ENCODE measurements at regions not wholly inside any gene's neighbourhood (a gene's known extent, or its start where the extent isn't known, plus 50 kb on each side); places are given as distances from the start of the nearest gene placed in this dataset.

GRCh38 chr13:40197936-40198595 is 468.4 kb downstream of the FOXO1 start:
- H3K27ac Mint-ChIP-seq = no peak overlapping the region
- Histone ChIP-seq H3K4me2 (no peak overlapping the region), H3K79me2 (replicated peaks; ENCODE audit: insufficient read depth) (no peaks in the 10 kb centered on the region), H4K20me1 (replicated peaks; ENCODE audit: insufficient read depth) (no peaks in the 10 kb centered on the region), H3K9me2 (ENCODE audit: insufficient read depth) (no peaks in the 10 kb centered on the region), H3K4me3 (no peak overlapping the region), H3K36me3 (ENCODE audit: insufficient read depth) (no peaks in the 10 kb centered on the region), H3F3A (replicated peaks; ENCODE audit: low read depth) (no peaks in the 10 kb centered on the region), H3K27me3 (ENCODE audit: insufficient read depth) (no peaks in the 10 kb centered on the region), H3K27ac (ENCODE audit: low read depth) (no peak overlapping the region), H3K4me1 (ENCODE audit: insufficient read depth) (no peaks in the 10 kb centered on the region; the same call in 1 of the 2 replicates), H2AFZ (no peak overlapping the region)
- DNase-seq (ENCODE audit: low spot score) (no peak), ATAC-seq (no peak)
- peaks cover 3% of the 10 kb centered on the region; the same call in 2 of the 3 replicates for H3K4me1 Mint-ChIP-seq
- no peaks in the 10 kb centered on the region for H3K27me3 Mint-ChIP-seq (ENCODE audit: insufficient read depth, low read depth, poor library complexity)
- H3K9me3 Mint-ChIP-seq = no peaks in the 10 kb centered on the region
- TF ChIP-seq STAT1 (IDR thresholded peaks at IDR 0.05; ENCODE audit: unreplicated experiment) (no peak), CREB1 (CRISPR knock-in tag; IDR thresholded peaks at IDR 0.05; ENCODE audit: low read depth) (no peak), ETS1 (IDR thresholded peaks at IDR 0.05) (no peak), EZH2 (IDR thresholded peaks at IDR 0.05; ENCODE audit: low read depth, unreplicated experiment) (no peak), REST (IDR thresholded peaks at IDR 0.05; ENCODE audit: unreplicated experiment) (no peak), EZH2phosphoT487 (IDR thresholded peaks at IDR 0.05; ENCODE audit: unreplicated experiment) (no peak), CTCF (conservative IDR thresholded peaks at IDR 0.05; ENCODE audit: low read depth in 2 of 2) (no peak), JUNB (IDR thresholded peaks at IDR 0.05; ENCODE audit: unreplicated experiment) (no peak), ZNF114 (CRISPR knock-in tag; IDR thresholded peaks at IDR 0.05) (no peak), ZNF462 (CRISPR knock-in tag; IDR thresholded peaks at IDR 0.05) (no peak), POLR2AphosphoS5 (IDR thresholded peaks at IDR 0.05; ENCODE audit: low read depth) (no peak)
- no peaks in the 10 kb centered on the region for H3K36me3 Mint-ChIP-seq (ENCODE audit: low read depth)
- no peak overlapping the region for H3K4me3 Mint-ChIP-seq

Data from GM23338 (cell line).